ENCODE measurements at regions not wholly inside any gene's neighbourhood (a gene's known extent, or its start where the extent isn't known, plus 50 kb on each side); places are given as distances from the start of the nearest gene placed in this dataset.

DNA sequence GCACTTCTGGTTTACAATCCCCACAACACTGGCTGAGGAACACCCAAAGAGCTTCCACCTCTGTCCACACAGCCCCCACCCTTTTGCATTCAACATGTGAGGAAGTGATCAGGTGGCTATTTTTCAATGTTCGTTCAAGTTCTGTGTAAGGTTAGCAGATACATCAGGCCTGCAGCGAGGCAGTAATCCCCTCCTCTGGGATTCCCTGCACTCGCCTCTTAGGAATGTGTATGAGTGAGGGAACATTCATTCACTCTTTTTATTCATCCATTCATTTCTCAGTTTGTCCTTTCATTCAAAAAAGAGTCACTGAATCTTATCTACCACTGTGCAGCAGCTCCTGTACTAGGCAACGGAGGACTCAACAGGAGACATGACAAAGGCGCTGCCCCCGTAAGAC is 236.4 kb upstream of the PRDM1 start (continued):
- TF ChIP-seq, protein P1, sequence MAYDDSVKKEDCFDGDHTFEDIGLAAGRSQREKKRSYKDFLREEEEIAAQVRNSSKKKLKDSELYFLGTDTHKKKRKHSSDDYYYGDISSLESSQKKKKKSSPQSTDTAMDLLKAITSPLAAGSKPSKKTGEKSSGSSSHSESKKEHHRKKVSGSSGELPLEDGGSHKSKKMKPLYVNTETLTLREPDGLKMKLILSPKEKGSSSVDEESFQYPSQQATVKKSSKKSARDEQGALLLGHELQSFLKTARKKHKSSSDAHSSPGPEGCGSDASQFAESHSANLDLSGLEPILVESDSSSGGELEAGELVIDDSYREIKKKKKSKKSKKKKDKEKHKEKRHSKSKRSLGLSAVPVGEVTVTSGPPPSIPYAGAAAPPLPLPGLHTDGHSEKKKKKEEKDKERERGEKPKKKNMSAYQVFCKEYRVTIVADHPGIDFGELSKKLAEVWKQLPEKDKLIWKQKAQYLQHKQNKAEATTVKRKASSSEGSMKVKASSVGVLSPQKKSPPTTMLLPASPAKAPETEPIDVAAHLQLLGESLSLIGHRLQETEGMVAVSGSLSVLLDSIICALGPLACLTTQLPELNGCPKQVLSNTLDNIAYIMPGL (CRISPR knock-in tag; IDR thresholded peaks at IDR 0.05; ENCODE audit: borderline replicate concordance) = no peak
- TF ChIP-seq ESRRA (IDR thresholded peaks at IDR 0.05; ENCODE audit: borderline replicate concordance, low read length) (no peak), TP53 (CRISPR knock-in tag; IDR thresholded peaks at IDR 0.05) (no peak)

DNA sequence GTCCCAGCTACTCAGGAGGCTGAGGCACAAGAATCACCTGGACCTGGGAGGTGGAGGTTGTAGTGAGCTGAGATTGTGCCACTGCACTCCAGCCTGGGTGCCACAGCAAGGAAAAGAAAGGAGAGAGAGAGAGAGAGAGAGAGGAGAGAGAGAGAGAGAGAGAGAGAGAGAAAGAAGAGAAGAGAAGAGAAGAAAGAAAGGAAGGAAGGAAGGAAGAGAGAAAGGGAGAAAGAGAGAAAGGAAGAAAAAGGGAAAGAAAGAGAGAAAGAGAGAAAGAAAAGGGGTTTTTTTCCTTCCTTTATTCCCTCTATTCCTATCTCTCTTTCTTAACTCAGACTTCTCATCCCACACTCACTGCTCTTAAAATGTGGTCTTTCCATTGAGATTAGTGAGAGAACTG is 238.7 kb upstream of the PRDM1 start:
- H3K4me1 ChIP-seq = no peaks in the 10 kb centered on the region
- FAIRE-seq (no peak), DNase-seq (ENCODE audit: low read depth in 1 of 2, low spot score in 1 of 2) (no peak), ATAC-seq (no peak)
- TF ChIP-seq MAZ (IDR thresholded peaks at IDR 0.05; ENCODE audit: borderline replicate concordance, low read depth, low read length) (no peak), MAFK (IDR thresholded peaks at IDR 0.05; ENCODE audit: partially characterized antibody) (no peak), KDM1A (IDR thresholded peaks at IDR 0.05; ENCODE audit: low read depth) (no peak)
- H3K9me3 ChIP-seq = no peaks in the 10 kb centered on the region
- ChIA-PET POLR2A (no interaction called here), CTCF (no interaction called here)
- H3K4me2 ChIP-seq = no peak overlapping the region
- no peak overlapping the region for H3K4me3 ChIP-seq
- H3K27ac ChIP-seq = no peak overlapping the region

DNA sequence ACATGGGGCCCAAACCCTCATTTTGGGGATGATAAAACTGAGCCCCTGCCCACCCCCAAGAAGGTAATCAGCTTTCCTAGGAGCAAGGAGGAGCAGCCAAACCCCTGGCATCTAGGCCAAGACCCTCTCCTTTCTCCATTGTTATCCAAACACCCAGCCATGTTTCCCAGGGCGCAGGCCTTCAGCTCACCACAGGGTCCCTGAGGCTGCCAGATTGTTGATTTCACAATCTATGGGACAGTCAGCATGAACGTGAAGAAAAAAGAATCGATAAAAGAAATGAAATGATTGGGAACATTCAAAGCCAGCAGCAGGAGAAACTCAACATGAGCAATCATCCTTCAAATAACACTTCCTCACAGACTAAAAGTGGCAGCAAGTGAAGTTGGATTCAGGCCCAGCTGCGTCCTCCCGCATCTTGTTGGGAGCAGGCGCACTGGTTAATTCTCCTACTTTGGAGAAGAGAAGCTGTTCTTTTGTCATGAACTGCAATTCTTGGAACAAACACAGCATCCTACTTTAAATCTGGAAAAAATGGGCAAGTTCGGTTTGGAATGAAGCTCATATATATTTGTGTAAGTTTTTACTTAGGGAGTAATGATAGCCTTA is 241.8 kb upstream of the PRDM1 start:
- Histone ChIP-seq H3K4me2 (no peak overlapping the region), H3K4me1 (no peaks in the 10 kb centered on the region), H3K9me3 (no peaks in the 10 kb centered on the region), H3K27ac (no peak overlapping the region), H3K4me3 (no peak overlapping the region)
- WGBS (ENCODE audit: missing lambda C conversion rate) = 96% methylated on average over 7 of the region's 7 CpGs
- DNase-seq (ENCODE audit: low read depth in 1 of 2, low spot score in 1 of 2) = no peak
- no peak for FAIRE-seq
- TF ChIP-seq MAZ (IDR thresholded peaks at IDR 0.05; ENCODE audit: borderline replicate concordance, low read depth, low read length) (no peak), HOXB5 (CRISPR knock-in tag; IDR thresholded peaks at IDR 0.05) (no peak), ESRRA (IDR thresholded peaks at IDR 0.05; ENCODE audit: borderline replicate concordance, low read length) (no peak), ZNF302 (CRISPR knock-in tag; IDR thresholded peaks at IDR 0.05) (no peak), RCOR1 (IDR thresholded peaks at IDR 0.05; ENCODE audit: low read depth, low read length) (no peak), RNF2 (IDR thresholded peaks at IDR 0.05; ENCODE audit: borderline replicate concordance, low read depth) (no peak), NPAS2 (CRISPR knock-in tag; IDR thresholded peaks at IDR 0.05; ENCODE audit: borderline replicate concordance) (no peak), POLR2A (IDR thresholded peaks at IDR 0.05; ENCODE audit: low read length) (no peak), EHMT2 (IDR thresholded peaks at IDR 0.05; ENCODE audit: low read depth) (no peak), HOXA7 (CRISPR knock-in tag; IDR thresholded peaks at IDR 0.05) (no peak), CBX2 (IDR thresholded peaks at IDR 0.05; ENCODE audit: borderline replicate concordance, low read depth) (no peak), ZFP36 (IDR thresholded peaks at IDR 0.05; ENCODE audit: borderline replicate concordance, partially characterized antibody) (no peak), SREBF2 (IDR thresholded peaks at IDR 0.05) (no peak), CEBPB (IDR thresholded peaks at IDR 0.05) (no peak), RFX5 (IDR thresholded peaks at IDR 0.05) (no peak)
- TF ChIP-seq, protein P2, sequence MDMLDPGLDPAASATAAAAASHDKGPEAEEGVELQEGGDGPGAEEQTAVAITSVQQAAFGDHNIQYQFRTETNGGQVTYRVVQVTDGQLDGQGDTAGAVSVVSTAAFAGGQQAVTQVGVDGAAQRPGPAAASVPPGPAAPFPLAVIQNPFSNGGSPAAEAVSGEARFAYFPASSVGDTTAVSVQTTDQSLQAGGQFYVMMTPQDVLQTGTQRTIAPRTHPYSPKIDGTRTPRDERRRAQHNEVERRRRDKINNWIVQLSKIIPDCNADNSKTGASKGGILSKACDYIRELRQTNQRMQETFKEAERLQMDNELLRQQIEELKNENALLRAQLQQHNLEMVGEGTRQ (IDR thresholded peaks at IDR 0.05) = no peak
- TF ChIP-seq, protein P1 (CRISPR knock-in tag; IDR thresholded peaks at IDR 0.05; ENCODE audit: borderline replicate concordance) = no peak
- TF ChIP-seq, protein P3, sequence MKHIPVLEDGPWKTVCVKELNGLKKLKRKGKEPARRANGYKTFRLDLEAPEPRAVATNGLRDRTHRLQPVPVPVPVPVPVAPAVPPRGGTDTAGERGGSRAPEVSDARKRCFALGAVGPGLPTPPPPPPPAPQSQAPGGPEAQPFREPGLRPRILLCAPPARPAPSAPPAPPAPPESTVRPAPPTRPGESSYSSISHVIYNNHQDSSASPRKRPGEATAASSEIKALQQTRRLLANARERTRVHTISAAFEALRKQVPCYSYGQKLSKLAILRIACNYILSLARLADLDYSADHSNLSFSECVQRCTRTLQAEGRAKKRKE (CRISPR knock-in tag; IDR thresholded peaks at IDR 0.05; ENCODE audit: low read depth) = no peak
- no peak for ATAC-seq
- CTCF ChIA-PET = interaction anchor here (0.9 kb wide), 1 partner anchor 10 kb away, joined by 4 read pairs; no protein-coding TSS in a partner anchor
- POLR2A ChIA-PET = no interaction called here
